Tibial nerve (tissue), 3 donors: ENCODE measurements at regions not wholly inside any gene's neighbourhood (a gene's known extent, or its start where the extent isn't known, plus 50 kb on each side); places are given as distances from the start of the nearest gene placed in this dataset.

Source experiments
- POLR2A ChIP-seq, 2 donors: fragments of 450-650 bp; IDR thresholded peaks; one replicate each; pipeline ENCODE4 v1.6.1; 2017; ENCODE audit warnings: antibody characterized with exemption in 2 of 2, mild to moderate bottlenecking in 2 of 2, moderate library complexity in 2 of 2
- TF ChIP-seq, protein P1 (sequence below), 5 experiments: fragments of 200-600 bp in 3 of 5; fragments of 450-650 bp in 2 of 5; sonication (generic) in 3 of 5; IDR thresholded peaks; one replicate each; pipeline ENCODE4 v1.5.1; 2016 to 2019; ENCODE audit warnings: antibody characterized with exemption in 5 of 5, mild to moderate bottlenecking in 3 of 5, moderate library complexity in 2 of 5

DNA sequence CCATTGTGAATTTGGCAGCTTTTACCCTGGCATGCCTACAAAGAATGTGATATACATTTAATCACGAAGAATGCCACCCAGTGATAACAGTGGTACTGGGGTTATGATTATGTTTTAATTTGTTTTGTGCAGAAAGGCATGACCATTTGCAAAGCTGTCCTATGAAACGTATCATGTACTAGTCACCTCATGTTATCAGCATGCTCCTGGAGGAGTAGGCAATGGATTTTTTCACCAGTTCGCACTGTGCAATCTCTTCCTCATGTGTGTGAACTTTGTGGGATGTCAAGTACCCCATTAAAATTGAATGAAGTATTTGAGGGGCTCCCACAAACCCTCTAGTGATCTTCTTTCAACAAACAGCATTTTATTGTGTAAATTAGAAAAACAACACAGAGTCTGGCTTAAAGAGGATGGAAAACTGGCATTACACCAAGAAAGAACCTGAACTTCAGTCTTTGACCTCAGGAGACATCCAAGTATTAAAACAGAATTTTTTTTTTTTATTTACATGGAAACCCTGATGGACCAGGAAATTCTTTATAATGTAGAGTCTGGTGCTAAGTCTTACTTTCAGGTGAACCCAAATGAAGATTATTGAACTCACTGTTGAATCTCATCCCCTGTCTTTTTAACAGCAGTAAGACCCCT is 200.6 kb upstream of the PGRMC2 start:
- TF ChIP-seq, protein P1, sequence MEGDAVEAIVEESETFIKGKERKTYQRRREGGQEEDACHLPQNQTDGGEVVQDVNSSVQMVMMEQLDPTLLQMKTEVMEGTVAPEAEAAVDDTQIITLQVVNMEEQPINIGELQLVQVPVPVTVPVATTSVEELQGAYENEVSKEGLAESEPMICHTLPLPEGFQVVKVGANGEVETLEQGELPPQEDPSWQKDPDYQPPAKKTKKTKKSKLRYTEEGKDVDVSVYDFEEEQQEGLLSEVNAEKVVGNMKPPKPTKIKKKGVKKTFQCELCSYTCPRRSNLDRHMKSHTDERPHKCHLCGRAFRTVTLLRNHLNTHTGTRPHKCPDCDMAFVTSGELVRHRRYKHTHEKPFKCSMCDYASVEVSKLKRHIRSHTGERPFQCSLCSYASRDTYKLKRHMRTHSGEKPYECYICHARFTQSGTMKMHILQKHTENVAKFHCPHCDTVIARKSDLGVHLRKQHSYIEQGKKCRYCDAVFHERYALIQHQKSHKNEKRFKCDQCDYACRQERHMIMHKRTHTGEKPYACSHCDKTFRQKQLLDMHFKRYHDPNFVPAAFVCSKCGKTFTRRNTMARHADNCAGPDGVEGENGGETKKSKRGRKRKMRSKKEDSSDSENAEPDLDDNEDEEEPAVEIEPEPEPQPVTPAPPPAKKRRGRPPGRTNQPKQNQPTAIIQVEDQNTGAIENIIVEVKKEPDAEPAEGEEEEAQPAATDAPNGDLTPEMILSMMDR (IDR thresholded peaks at IDR 0.05) = no peak
- no peak for TF ChIP-seq POLR2A (IDR thresholded peaks at IDR 0.05)
